A673 (cell line): ENCODE measurements at regions not wholly inside any gene's neighbourhood (a gene's known extent, or its start where the extent isn't known, plus 50 kb on each side); places are given as distances from the start of the nearest gene placed in this dataset.

ENCODE experiments used
- EZH2 ChIP-seq: fragments of 200-600 bp; sonication (generic); IDR thresholded peaks from 2 replicates; pipeline ENCODE4 v1.6.1; 2017; ENCODE audit warnings: borderline replicate concordance, low read depth, mild to moderate bottlenecking, mixed read lengths, antibody characterized with exemption, low read length; ENCODE audit not compliant: poor library complexity, severe bottlenecking
- TF ChIP-seq, protein P1 (sequence below): fragments of 300-800, 200-600 bp; sonication (generic); conservative IDR thresholded peaks from 2 replicates; pipeline ENCODE4 v1.5.1; 2017; ENCODE audit warnings: low read depth, mild to moderate bottlenecking, antibody characterized with exemption, low read length, moderate library complexity, mixed read lengths

GRCh38 chr16:79528338-79528737, 72.2 kb downstream of the MAF start:
- TF ChIP-seq, protein P1, sequence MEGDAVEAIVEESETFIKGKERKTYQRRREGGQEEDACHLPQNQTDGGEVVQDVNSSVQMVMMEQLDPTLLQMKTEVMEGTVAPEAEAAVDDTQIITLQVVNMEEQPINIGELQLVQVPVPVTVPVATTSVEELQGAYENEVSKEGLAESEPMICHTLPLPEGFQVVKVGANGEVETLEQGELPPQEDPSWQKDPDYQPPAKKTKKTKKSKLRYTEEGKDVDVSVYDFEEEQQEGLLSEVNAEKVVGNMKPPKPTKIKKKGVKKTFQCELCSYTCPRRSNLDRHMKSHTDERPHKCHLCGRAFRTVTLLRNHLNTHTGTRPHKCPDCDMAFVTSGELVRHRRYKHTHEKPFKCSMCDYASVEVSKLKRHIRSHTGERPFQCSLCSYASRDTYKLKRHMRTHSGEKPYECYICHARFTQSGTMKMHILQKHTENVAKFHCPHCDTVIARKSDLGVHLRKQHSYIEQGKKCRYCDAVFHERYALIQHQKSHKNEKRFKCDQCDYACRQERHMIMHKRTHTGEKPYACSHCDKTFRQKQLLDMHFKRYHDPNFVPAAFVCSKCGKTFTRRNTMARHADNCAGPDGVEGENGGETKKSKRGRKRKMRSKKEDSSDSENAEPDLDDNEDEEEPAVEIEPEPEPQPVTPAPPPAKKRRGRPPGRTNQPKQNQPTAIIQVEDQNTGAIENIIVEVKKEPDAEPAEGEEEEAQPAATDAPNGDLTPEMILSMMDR = no peak
- TF ChIP-seq EZH2 = no peak
